H54 (cell line): ENCODE measurements at regions not wholly inside any gene's neighbourhood (a gene's known extent, or its start where the extent isn't known, plus 50 kb on each side); places are given as distances from the start of the nearest gene placed in this dataset.

ENCODE experiments used
- DNase-seq: peaks from one replicate; pipeline ENCODE4 v3.0.0; 2011; ENCODE audit warnings: low spot score, mixed read lengths; ENCODE audit not compliant: insufficient read length
- FAIRE-seq: peaks from 3 replicates; lab custom pipeline; 2011; peaks lifted over from hg19 to GRCh38; lab: Jason Lieb, UNC
- POLR2A ChIP-seq: IDR thresholded peaks from 2 replicates; pipeline ENCODE4 v1.6.1; 2011; ENCODE audit warnings: low read depth, mild to moderate bottlenecking, low read length

DNA sequence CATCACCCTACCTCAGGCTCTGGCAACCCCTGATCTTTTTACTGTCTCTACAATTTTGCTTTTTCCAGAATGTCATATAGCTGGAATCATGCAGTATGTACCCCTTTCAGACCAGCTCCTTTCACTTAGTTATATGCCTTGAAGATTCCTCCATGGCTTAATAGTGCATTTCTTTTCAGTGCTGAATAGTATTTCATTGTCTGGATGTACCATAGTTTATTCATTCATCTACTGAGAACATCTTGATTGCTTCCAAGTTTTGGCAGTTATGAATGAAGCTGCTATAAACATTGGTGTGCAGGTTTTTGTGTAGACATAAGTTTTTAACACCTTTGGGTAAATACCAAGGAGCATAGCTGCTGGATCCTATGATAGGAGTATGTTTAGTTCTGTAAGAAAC lies 50.8 kb upstream of the ANP32A start:
- FAIRE-seq, result no peak
- DNase-seq, result no peak
- TF ChIP-seq POLR2A, result no peak

DNA sequence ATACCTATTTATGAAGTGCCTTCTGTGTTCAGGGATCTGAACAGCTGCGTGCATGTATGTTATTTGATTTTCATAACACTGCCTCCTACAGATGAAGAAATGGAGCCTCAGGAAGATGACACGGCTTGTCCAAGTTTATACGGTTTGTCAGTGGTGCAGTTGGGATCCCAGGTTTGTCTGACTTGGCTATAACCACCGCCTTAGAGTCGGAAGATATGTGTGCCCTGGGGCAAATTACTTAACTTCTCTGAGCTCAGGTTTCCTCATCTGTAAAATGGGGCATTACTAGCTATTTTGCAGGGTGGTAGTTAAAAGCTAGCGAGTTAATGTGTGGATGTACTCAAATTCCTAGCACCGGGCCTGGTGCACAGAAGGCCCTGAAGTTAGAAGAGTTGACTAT lies 54.1 kb upstream of the ANP32A start:
- no peak for FAIRE-seq
- no peak for TF ChIP-seq POLR2A
- DNase-seq, result no peak

DNA sequence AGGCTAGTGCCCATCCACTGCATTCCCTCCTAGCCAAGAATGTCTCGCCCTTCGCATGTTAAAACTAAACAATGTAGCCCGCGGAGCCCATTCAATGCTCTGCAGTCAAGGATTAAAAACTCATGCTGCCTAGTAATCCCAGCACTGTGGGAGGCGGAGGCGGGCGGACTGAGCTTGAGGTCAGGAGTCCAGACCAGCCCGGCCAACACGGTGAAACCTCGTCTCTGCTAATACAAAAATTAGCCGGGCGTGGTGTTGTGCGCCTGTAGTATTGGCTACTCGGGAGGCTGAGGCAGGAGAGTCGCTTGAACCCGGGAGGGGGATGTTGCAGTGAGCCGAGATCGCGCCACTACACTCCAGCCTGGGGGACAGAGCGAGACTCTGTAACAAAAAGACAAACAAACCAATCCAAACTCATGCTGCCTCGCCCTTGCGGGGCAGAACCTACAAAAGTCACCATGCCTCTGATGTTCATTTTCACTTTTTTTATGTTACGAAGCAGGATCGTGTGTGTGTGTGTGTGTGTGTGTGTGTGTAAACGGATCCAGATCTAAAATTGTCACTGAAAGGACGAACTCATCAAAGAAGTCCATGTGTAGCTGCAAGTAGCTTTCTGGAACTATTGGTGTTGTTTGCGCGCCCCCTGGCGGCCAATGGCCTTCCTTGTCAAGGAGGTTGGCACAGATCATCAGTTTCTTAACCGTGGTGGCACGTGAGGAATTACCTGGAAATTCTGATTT lies 54.8 kb upstream of the SPESP1 start:
- TF ChIP-seq POLR2A, result no peak
- FAIRE-seq (peak; percentile 62), DNase-seq (peak; percentile 43)

DNA sequence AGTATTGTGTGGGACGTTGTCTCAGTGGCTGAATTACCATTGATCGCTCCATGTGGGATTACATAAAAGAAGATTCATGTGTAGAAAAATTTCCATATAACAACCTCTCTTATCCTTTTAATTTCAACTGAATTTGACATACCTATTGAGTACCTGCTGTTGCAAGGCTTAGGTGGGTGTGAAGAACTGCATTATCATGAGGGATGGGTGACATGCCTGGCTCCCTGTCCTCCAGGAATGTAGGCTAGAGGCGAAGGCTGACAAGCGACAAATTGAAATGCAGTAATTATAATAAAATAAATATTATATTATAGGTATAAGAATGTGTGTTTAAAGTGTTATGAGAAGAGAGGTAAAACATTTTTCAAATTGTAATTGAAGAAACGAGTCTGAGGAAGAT lies 52.7 kb upstream of the SPESP1 start:
- no peak for TF ChIP-seq POLR2A
- DNase-seq, result no peak
- no peak for FAIRE-seq

DNA sequence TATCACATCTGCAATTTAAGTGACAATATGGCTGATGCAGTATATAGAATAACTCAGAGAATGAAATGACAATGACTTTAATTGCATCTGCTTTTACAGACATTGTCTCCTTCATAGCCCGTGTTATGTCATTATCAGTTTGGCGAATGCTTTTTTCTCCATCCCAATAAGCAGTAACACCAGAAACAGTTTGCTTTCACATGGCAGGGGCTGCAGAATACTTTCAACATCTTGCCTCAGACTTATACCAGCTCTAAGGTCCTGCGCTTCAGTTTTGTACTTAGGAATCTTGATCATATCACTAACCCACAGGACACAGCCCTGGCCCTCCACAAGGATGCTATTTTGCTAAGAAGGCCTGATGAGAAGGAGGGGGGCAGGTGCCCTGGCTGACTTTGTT lies 49.9 kb upstream of the SPESP1 start:
- FAIRE-seq, result no peak
- no peak for DNase-seq
- TF ChIP-seq POLR2A, result no peak
